GM13977 (cell line): ENCODE measurements at regions not wholly inside any gene's neighbourhood (a gene's known extent, or its start where the extent isn't known, plus 50 kb on each side); places are given as distances from the start of the nearest gene placed in this dataset.

Experiments
- DNase-seq: peaks from one replicate; pipeline ENCODE4 v3.0.0; 2012; ENCODE audit warnings: low spot score
- CTCF ChIP-seq: IDR thresholded peaks from 2 replicates; pipeline ENCODE4 v1.5.1; 2012; ENCODE audit warnings: mild to moderate bottlenecking, control low read depth; ENCODE audit not compliant: insufficient read depth; ENCODE audit errors: extremely low read depth, missing control alignments
- in situ Hi-C: fragments of 300-500 bp; cut with MboI; formaldehyde crosslinking; loops from one replicate; pipeline ENCODE4 v1.12.0; 2022; ENCODE audit warnings: low sequenced_read_pairs, low pct_unique_long_range_greater_than_20kb, mixed read lengths, inconsistent platforms; ENCODE audit not compliant: unreplicated experiment

- DNase-seq = no peak
- TF ChIP-seq CTCF = no peak
- in situ Hi-C loops = no loop called here
These were observed 741.0 kb downstream of the UQCRFS1 start for GRCh38 chr19:28471731-28472510.

- no peak for DNase-seq
- TF ChIP-seq CTCF = no peak
- in situ Hi-C loops = no loop called here
These were observed 743.4 kb downstream of the UQCRFS1 start for GRCh38 chr19:28469544-28469943.

GRCh38 chr19:28468701-28469459 lies 744.1 kb downstream of the UQCRFS1 start:
- DNase-seq = no peak
- in situ Hi-C loops = no loop called here
- no peak for TF ChIP-seq CTCF

- in situ Hi-C loops = no loop called here
- peak; percentile 57 for TF ChIP-seq CTCF
- no peak for DNase-seq
These were observed 746.6 kb downstream of the UQCRFS1 start for GRCh38 chr19:28466107-28467045.

GRCh38 chr19:28465371-28466086 lies 747.4 kb downstream of the UQCRFS1 start:
- in situ Hi-C loops = no loop called here

More at GRCh38 chr19:28465371-28466086, 747.4 kb downstream of the UQCRFS1 start:
- DNase-seq = no peak
- TF ChIP-seq CTCF = no peak
